B cell (primary cell): ENCODE measurements at regions not wholly inside any gene's neighbourhood (a gene's known extent, or its start where the extent isn't known, plus 50 kb on each side); places are given as distances from the start of the nearest gene placed in this dataset.

Experiments
- ATAC-seq: fragments of 200-7000 bp; cut with Tn5 transposase; one replicate; pipeline ENCODE4 v1.10.0; 2021; ENCODE audit warnings: low read depth, mild to moderate bottlenecking, moderate number of reproducible peaks, moderate library complexity
- CTCF ChIA-PET: fragments of 350-600 bp; sonication (Branson Sonifier 250); formaldehyde crosslinking; loops from one replicate; lab custom pipeline; 2021; ENCODE audit warnings: antibody characterized with exemption, inconsistent platforms; lab: Charles Lee
- POLR2A ChIA-PET: fragments of 350-600 bp; sonication (Branson Sonifier 250); formaldehyde crosslinking; loops from one replicate; lab custom pipeline; 2021; ENCODE audit warnings: antibody characterized with exemption; lab: Charles Lee
- DNase-seq: peaks from one replicate; pipeline ENCODE4 v3.0.0; 2013
- H2AFZ ChIP-seq: 2 replicates; pipeline ENCODE4 v1.6.1; 2012; ENCODE audit warnings: mild to moderate bottlenecking, low read depth, low read length; ENCODE audit not compliant: insufficient read depth, poor library complexity, severe bottlenecking
- H3K27ac ChIP-seq, 2 donors: 1 replicate in 1 of 2; 2 replicates in 1 of 2; pipeline ENCODE4 v1.5.1; 2012 to 2013; ENCODE audit warnings: low read length in 2 of 2, mild to moderate bottlenecking in 2 of 2, moderate library complexity in 1 of 2
- H3K27me3 ChIP-seq, 4 experiments: fragments of 200-600 bp in 1 of 4; sonication (generic) in 1 of 4; replicated peaks in 1 of 4; 1 replicate in 2 of 4; 2 replicates in 2 of 4; pipeline versions ENCODE4 v1.6.1 to v1.7.0; 2013 to 2016; ENCODE audit warnings: low read length in 3 of 4, mild to moderate bottlenecking in 2 of 4, mixed read lengths in 1 of 4, moderate library complexity in 1 of 4; ENCODE audit not compliant: insufficient read depth in 4 of 4, control insufficient read depth in 3 of 4; ENCODE audit errors: control extremely low read depth in 1 of 4
- H3K36me3 ChIP-seq, 2 experiments: replicated peaks in 1 of 2; 1 replicate in 1 of 2; 2 replicates in 1 of 2; pipeline versions ENCODE4 v1.6.1 to v1.7.1; 2013; ENCODE audit warnings: low read length in 1 of 2; ENCODE audit not compliant: insufficient read depth in 2 of 2, control insufficient read depth in 1 of 2; ENCODE audit errors: control extremely low read depth in 1 of 2, extremely low read depth in 1 of 2
- H3K4me1 ChIP-seq, 2 donors: fragments of 200-600 bp in 1 of 2; sonication (generic) in 1 of 2; 1 replicate in 1 of 2; 2 replicates in 1 of 2; pipeline versions ENCODE4 v1.5.1 to v1.6.1; 2013 to 2017; ENCODE audit warnings: low read length in 2 of 2; ENCODE audit not compliant: control insufficient read depth in 2 of 2, insufficient read depth in 2 of 2
- H3K4me2 ChIP-seq: replicated peaks from 2 replicates; pipeline ENCODE3; 2012; ENCODE audit warnings: mild to moderate bottlenecking, low read depth, low read length; ENCODE audit not compliant: poor library complexity, severe bottlenecking
- H3K4me3 ChIP-seq, 5 experiments: fragments of 200-600 bp in 1 of 5; sonication (generic) in 1 of 5; 1 replicate in 3 of 5; 2 replicates in 2 of 5; pipeline versions ENCODE4 v1.5.1 to v1.7.0; 2011 to 2016; ENCODE audit warnings: low read length in 4 of 5, mild to moderate bottlenecking in 4 of 5, low read depth in 2 of 5, control low read depth in 1 of 5, moderate library complexity in 1 of 5; ENCODE audit not compliant: insufficient read depth in 1 of 5; ENCODE audit errors: control extremely low read depth in 1 of 5, extremely low read depth in 1 of 5
- H3K79me2 ChIP-seq: fragments of 200-600 bp; sonication (generic); one replicate; pipeline ENCODE4 v1.6.0; 2016; ENCODE audit warnings: low read length; ENCODE audit not compliant: control insufficient read depth, insufficient read depth
- H3K9ac ChIP-seq: fragments of 200-600 bp; sonication (generic); 2 replicates; pipeline ENCODE4 v1.6.1; 2017; ENCODE audit warnings: mild to moderate bottlenecking, low read length, moderate library complexity
- H3K9me3 ChIP-seq, 3 donors: one replicate each; pipeline versions ENCODE4 v1.6.1 to v1.7.1; 2013; ENCODE audit warnings: low read length in 2 of 3; ENCODE audit not compliant: control insufficient read depth in 2 of 3, insufficient read depth in 1 of 3; ENCODE audit errors: control extremely low read depth in 1 of 3
- H4K20me1 ChIP-seq: 2 replicates; pipeline ENCODE4 v1.6.0; 2012; ENCODE audit warnings: mild to moderate bottlenecking, low read length; ENCODE audit not compliant: insufficient read depth, control insufficient read depth, poor library complexity, severe bottlenecking
- H3K27ac Mint-ChIP-seq: one replicate; pipeline ENCODE4 v1.8.0; 2021; ENCODE audit warnings: mixed read lengths
- H3K27me3 Mint-ChIP-seq: one replicate; pipeline ENCODE4 v1.8.0; 2021; ENCODE audit warnings: mixed read lengths
- H3K4me1 Mint-ChIP-seq: one replicate; pipeline ENCODE4 v1.8.0; 2021; ENCODE audit warnings: mixed read lengths
- H3K4me3 Mint-ChIP-seq: one replicate; pipeline ENCODE4 v1.8.0; 2021; ENCODE audit warnings: mixed read lengths
- H3K9me3 Mint-ChIP-seq: one replicate; pipeline ENCODE4 v1.8.0; 2022; ENCODE audit warnings: mixed read lengths; ENCODE audit not compliant: insufficient read depth
- CTCF ChIP-seq: fragments of 200-600 bp; IDR thresholded peaks from one replicate; pipeline ENCODE4 v1.8.0; 2022; ENCODE audit warnings: antibody characterized with exemption, mild to moderate bottlenecking
- EZH2 ChIP-seq: IDR thresholded peaks from 2 replicates; pipeline ENCODE4 v1.6.1; 2012; ENCODE audit warnings: borderline replicate concordance, low read depth, mild to moderate bottlenecking, moderate library complexity, low read length; ENCODE audit not compliant: insufficient read depth, poor library complexity, severe bottlenecking
- WGBS: methylation state at CpG from one replicate; pipeline ENCODE4 v1.1.5; 2013; ENCODE audit warnings: missing lambda C conversion rate; ENCODE audit not compliant: insufficient coverage; 5-methylcytosine and 5-hydroxymethylcytosine counted together
- intact Hi-C: fragments of 100-400 bp; cut with micrococcal nuclease; formaldehyde crosslinking; loops from one replicate; pipeline ENCODE4 v1.10.0; 2022

GRCh38 chr3:147793841-147794240 is 384.7 kb downstream of the ZIC1 start:
- H3K27me3 Mint-ChIP-seq: no peaks in the 10 kb centered on the region
- Histone ChIP-seq H3K4me2 (no peak overlapping the region), H3K4me3 (no peak overlapping the region), H3K9me3 (no peaks in the 10 kb centered on the region), H2AFZ (no peak overlapping the region), H3K79me2 (no peaks in the 10 kb centered on the region), H3K27me3 (no peaks in the 10 kb centered on the region), H4K20me1 (no peaks in the 10 kb centered on the region), H3K36me3 (no peaks in the 10 kb centered on the region), H3K27ac (no peak overlapping the region), H3K9ac (no peak overlapping the region), H3K4me1 (no peaks in the 10 kb centered on the region)
- no CpG with 5 or more reads among the region's 2 CpGs for WGBS
- H3K4me3 Mint-ChIP-seq: no peak overlapping the region
- DNase-seq (no peak), ATAC-seq (no peak)
- intact Hi-C loops: no loop called here
- H3K27ac Mint-ChIP-seq: no peak overlapping the region
- H3K9me3 Mint-ChIP-seq: no peaks in the 10 kb centered on the region
- H3K4me1 Mint-ChIP-seq: no peaks in the 10 kb centered on the region
- CTCF ChIA-PET: no interaction called here
- POLR2A ChIA-PET: no interaction called here
- TF ChIP-seq CTCF (no peak), EZH2 (no peak)

GRCh38 chr3:147794596-147794995 is 385.4 kb downstream of the ZIC1 start:
- 92% methylated on average over 3 of the region's 3 CpGs for WGBS
- Histone ChIP-seq H3K4me1 (no peaks in the 10 kb centered on the region), H3K27ac (no peak overlapping the region), H3K27me3 (no peaks in the 10 kb centered on the region), H3K9me3 (no peaks in the 10 kb centered on the region), H3K79me2 (no peaks in the 10 kb centered on the region), H3K4me2 (no peak overlapping the region), H4K20me1 (no peaks in the 10 kb centered on the region), H3K36me3 (no peaks in the 10 kb centered on the region), H2AFZ (no peak overlapping the region), H3K9ac (no peak overlapping the region), H3K4me3 (no peak overlapping the region)
- Mint-ChIP-seq H3K4me3 (no peak overlapping the region), H3K27me3 (no peaks in the 10 kb centered on the region), H3K4me1 (no peaks in the 10 kb centered on the region), H3K27ac (no peak overlapping the region), H3K9me3 (no peaks in the 10 kb centered on the region)
- no peak for TF ChIP-seq CTCF
- TF ChIP-seq EZH2: no peak
- no peak for DNase-seq
- CTCF ChIA-PET: no interaction called here
- POLR2A ChIA-PET: no interaction called here
- intact Hi-C loops: no loop called here
- no peak for ATAC-seq
